GM19452 (cell line): ENCODE measurements at regions not wholly inside any gene's neighbourhood (a gene's known extent, or its start where the extent isn't known, plus 50 kb on each side); places are given as distances from the start of the nearest gene placed in this dataset.

Experiments used
- ATAC-seq: cut with Tn5 transposase; IDR thresholded peaks from one replicate; pipeline ENCODE4 v1.9.1; 2021; ENCODE audit not compliant: unreplicated experiment

DNA sequence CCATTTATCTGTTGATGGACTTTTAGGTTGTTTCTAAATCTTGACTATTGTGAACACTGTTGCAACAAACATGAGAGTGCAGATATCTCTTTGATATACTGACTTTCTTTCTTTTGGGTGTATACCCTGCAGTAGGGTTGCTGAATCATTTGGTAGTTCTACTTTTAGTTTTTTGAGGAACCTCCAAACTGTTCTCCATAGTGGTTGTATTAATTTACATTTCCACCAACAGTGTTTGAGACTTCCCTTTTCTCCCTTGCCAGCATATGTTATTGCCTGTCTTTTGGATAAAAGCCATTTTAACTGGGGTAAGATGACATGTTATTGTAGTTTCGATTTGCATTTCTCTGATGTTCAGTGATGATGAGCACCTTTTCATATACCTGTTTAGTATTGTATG lies 330.0 kb downstream of the DDX10 start:
- no peak for ATAC-seq

DNA sequence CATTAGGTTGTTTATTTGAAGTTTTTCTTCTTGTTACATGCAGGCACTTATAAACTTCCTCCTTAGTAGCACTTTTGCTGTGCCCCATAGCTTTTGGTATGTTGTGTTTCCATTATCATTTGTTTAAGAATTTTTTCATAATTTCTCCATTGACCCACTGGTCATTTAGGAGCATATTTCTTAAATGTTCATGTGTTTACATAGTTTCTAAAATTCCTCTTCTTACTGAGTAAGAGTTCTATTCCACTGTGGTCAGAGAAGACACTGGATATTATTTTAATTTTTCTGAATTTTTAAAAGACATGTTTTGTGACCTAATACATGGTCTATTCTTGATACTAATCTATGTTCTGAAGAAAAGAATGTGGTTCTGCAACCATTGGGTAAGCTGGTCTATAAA lies 333.0 kb downstream of the DDX10 start:
- ATAC-seq = no peak

DNA sequence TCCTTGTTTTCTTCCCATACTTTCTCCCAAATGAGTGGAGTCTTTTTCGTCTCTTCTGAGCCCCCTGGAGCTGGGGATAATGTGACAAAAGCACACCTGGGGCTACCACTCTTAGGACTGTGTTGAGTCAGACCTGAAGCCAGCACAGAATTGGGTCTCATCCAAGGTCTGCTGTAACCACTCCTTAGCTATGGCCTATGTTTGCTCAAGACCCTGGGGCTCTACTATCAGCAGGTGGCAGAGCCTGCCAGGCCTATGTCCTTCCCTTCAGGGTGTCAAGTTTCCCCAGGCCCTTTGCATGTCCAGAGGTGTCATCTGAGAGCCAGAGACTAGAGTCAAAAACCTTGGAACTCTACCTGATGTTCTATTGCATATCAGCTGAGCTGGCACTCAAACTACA lies 335.7 kb downstream of the DDX10 start:
- no peak for ATAC-seq

DNA sequence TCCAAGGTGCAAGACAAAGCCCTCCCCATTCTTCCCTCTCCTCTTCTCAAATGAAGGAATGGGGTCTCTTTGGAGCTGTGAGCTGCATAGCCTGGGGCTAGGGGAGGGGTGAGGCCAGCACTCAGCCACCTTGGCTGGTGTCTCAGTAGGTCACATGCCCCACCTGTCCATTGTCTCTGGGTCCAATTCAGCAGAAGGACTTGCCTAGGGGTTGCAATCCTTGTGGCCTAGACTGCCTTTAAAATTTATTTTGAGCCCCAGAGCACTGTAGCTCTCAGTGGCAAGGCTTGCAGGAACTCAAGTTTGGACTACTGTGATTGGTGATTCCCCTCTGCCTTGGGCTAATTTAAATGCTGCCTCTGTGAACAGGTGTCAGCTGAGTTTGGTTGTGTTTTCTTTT lies 336.7 kb downstream of the DDX10 start:
- no peak for ATAC-seq

DNA sequence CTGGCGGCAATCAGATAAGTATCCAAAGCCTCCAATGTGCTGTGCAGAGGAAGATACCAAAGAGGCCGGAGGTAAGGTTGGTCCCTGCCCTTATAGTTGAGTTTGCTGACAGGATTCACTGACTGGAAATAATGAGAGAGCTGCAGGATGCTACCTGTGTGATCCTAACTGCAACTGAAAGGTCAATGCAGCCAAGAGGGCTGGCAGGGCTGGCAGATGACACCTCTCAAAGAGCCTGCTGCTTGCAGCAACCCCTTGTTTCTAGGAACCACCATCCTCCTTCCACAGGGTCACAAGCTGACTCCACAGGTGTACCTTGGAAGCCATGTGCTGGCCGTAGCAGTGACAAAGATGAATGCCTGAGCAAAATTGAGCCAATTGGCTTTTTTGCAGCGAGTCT lies 348.1 kb downstream of the DDX10 start:
- ATAC-seq = no peak

DNA sequence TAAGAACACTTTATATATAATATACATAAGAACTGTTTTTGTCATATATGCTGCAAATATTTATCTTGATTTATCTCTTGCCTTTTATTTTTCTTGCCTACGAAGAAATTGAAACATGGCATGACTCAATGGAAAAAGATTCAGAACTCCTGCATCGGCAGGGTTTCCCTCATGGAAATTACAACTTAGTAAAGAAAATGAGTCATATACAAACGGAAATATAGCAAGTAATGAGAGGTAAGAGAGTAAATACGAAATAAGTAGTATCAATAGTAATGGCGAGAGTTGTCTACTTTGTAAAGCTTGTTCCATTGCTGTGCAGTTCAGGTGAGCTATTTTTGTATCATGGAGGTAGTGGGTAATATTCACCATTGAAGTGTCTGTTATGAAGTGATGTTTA lies 350.4 kb downstream of the DDX10 start:
- no peak for ATAC-seq

DNA sequence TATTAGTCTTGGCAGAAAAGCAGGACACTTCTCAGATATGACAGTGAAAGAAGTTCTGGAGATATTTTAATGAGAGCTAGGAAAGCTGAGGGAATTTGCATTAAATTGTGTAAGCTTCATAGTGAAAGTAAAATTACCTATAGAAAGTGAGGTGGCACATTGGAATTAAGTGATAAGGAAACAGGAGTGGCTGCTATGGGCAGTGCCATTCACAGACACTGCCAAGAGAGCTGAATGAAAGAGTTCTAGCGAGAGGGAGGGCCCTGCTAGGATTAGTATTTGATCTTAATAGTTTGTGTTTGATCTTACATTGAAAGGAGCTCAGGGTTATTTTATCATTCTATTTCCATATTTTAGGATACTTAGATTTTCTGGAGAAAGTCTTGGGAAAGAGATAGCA lies 351.9 kb downstream of the DDX10 start:
- ATAC-seq = no peak

DNA sequence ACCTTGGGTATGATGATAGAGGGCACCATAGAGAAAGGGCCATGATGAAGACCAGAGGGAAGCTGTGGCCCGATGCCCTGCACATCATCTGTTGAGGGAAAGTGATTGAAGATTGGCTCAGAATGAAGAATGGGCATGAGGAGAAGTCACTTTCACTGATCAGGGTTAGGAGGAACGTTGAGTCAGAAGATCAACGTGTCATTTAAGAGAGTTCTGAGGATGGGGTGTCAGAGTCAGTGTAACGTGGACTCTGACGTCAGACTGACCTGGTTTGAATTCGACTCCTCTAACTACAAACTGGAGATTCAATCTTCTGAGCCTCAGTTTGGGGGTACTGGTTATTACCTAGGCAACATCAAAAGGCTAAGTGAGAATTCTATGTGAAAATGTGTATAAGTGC lies 352.6 kb downstream of the DDX10 start:
- ATAC-seq = no peak

DNA sequence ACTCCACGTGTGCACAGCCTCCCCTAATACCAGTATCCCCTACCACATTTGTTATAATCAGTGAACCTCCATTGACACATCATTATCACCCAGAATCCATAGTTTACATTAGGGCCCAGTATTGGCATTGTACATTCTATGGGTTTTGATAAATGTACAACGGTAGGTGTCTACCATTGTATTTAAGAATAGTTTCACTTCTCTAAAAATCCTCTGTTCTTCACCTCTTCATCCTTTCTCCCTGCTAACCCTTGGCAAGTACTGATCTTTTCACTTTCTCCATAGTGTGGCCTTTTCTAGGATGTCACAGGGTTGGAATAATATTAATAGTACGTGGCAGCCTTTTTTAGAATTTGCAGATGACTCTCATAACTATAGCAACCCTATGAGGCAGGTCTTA lies 353.8 kb downstream of the DDX10 start:
- ATAC-seq = no peak

DNA sequence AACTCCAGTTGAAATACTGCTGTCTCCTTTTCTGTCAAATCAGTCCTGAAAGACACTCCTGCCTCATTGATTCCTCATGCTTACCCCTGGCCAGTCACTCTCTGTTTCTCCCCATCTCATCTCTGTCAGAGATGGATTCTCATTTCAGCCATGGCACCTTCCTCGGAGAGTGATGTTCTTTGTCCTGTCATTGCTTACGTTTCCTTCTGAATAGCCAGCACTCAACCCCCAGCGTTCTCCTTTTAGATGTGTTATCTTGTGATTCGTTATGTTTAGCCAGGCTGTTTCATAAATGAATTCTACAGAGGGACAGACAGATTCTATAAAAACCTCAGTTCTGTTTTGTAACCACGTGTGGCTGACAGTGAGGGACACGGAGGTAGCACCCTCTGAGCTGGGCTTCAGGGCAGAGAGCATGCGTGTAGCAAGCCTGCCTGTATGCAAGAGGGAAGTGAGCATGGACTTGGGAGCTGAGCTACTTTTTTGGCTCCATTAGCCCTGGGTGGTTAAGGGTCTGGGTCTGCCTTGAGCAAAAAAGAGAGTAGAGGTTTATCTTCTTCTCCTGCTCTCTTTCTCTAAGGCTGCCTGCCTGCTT lies 354.6 kb downstream of the DDX10 start:
- no peak for ATAC-seq

DNA sequence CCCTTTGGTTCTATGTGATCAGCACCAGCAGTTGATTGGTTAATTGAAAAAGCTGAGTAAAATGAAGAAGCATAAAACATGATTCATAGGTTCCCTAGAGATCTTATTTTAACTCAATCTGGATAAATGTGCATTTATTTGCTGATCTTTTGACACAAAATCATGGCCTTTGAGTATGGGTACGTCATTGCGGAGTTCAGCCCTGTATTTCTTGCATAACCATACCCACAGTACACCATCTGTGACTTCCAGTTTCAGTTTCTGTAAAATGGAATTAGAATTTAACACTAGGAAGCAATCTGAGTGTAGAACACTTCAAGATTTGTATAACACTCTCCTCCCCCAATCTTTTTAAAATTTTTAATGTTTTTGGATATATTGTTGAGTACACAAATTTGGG lies 358.2 kb downstream of the DDX10 start:
- no peak for ATAC-seq

DNA sequence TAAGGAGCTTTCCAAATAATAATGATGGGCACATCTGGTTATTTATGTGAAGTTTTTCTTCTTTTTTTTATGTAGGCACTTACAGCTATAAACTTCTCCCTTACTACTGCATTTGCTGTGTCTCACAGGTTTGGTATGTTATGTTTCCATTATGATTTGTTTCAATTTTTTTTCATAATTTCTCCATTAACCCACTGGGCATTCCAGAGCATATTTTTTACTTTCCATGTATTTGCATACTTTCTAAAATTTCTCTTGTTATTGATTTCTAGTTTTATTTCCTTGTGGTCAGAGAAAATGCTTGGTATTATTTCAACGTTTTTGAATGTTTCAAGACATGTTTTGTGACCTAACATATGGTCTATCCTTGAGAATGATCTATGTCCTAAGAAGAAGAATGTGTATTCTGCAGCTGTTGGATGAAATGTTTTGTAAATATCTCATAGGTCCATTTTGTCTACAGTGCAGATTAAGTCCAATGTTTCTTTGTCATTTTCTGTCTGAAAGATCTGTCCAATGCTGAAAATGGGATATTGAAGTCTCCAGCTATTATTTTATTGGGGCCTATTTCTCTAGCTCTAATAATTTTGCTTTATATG lies 362.1 kb downstream of the DDX10 start:
- no peak for ATAC-seq

DNA sequence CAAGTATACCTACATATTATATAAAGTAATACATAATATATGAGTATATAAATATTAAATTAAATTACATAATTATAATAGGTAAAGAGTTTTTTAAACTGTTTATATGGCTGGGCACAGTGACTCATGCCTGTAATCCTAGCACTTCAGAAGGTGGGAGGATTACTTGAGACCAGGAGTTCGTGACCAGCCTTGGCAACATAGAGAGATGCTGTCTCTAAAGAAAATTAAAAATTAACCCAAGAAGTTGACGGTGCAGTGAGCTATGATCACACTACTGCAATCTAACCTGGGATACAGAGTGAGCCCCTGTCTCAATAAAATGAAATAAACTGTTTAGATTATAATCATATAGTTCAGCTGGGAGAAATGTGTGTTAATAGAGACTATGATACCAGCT lies 363.0 kb downstream of the DDX10 start:
- ATAC-seq = no peak

DNA sequence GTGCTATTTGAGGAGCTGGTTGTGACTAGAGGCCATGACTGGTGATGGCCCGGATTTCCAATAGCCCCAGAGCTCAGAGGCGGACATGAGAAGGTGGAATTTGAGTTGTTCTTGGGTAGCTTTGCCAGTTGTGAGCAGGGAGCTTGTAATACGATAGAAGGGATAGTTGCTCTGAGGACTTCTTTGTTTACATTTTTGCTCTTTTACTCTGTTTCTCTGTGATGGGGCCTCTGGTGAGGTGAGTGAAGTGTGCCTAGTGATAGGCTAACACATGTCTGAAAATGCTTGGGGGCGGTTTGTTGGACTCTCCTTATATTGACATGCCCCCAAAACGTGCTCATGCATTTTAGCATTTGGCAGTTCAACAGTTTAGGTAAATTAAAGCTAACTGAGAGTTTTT lies 365.1 kb downstream of the DDX10 start:
- no peak for ATAC-seq

DNA sequence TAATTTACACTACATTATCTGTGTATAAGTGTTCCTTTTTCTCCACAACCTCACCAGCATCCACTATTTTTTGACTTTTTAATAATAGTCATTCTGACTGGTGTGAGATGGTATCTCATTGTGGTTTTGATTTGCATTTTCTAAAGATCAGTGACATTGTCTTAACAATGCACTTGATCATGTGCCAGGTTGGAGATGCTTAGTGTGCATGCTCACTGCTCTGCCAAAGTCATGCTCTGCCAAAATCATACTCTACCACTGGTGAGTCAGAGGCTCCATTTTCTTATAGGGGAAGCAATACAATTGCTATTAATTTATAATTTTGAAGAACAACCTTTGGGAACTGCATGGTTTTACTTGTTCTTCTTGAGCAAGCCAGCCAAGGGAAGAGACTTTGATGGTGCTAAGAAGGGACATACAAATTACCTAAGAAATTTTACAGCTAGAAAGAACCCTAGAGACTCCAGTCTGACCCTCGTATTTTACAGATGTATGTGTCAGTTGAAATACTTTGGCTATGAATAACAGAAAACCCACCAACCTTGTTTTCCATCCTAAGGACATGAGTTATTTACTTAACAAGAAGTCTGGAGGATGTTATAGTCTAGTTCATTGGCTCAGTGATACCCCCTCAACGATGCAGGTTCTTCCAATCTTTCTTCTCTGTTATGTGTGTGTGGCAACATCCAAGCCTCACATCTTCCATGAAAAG lies 368.9 kb downstream of the DDX10 start:
- no peak for ATAC-seq

DNA sequence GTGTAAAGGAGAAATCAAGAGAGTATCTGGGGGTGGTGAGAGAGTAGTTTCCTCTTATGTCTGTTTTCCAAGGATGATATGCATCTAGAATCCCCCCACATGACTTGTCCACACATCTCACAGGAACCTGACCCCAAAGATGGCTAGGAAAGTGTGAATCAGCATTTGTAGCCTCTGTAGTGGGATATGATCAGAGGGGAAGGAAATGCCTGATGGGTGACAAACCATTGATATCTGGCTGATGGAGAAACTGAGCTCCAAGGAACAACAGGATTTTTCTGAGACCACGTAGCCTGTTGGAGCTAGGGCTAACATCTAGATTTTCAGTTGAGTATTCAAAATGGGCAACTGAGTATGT lies 369.4 kb downstream of the DDX10 start:
- no peak for ATAC-seq

DNA sequence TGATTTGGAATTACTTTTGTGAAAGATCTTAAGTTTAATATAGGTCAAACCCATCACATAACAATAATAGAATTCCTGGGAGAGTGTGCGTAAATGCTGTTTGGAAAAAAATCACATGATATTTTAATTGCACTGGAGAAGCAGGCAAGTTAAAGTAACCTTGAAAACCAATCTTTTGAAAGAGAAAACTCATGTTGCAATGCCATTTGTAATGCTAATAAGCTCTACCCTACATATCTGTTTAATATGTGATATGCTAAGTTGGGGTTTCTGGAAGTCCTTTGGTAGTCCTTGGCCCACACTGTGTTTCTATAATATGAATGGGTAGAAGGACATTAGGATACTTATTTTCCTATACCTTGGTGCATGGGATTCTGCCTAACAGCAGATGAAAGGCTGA lies 370.4 kb downstream of the DDX10 start:
- no peak for ATAC-seq

DNA sequence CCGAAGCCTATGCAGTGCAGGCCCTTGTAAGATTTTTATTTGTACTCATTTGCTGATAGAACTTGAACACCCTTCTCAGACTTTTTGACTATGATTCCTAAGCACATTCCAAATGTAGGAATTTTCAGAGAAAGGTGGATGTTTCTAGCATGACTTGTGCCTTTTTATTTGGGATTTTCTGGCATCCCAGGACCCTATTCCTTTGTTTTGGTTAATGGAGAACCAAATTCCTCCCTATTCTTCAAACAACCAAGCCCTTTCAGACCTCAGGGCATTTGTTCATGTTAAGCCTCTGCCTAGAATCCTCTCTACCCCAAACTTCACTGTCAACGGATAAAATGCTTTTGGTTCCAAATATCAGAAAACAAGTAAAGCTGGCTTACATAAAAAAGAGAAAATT lies 371.1 kb downstream of the DDX10 start:
- ATAC-seq = no peak

DNA sequence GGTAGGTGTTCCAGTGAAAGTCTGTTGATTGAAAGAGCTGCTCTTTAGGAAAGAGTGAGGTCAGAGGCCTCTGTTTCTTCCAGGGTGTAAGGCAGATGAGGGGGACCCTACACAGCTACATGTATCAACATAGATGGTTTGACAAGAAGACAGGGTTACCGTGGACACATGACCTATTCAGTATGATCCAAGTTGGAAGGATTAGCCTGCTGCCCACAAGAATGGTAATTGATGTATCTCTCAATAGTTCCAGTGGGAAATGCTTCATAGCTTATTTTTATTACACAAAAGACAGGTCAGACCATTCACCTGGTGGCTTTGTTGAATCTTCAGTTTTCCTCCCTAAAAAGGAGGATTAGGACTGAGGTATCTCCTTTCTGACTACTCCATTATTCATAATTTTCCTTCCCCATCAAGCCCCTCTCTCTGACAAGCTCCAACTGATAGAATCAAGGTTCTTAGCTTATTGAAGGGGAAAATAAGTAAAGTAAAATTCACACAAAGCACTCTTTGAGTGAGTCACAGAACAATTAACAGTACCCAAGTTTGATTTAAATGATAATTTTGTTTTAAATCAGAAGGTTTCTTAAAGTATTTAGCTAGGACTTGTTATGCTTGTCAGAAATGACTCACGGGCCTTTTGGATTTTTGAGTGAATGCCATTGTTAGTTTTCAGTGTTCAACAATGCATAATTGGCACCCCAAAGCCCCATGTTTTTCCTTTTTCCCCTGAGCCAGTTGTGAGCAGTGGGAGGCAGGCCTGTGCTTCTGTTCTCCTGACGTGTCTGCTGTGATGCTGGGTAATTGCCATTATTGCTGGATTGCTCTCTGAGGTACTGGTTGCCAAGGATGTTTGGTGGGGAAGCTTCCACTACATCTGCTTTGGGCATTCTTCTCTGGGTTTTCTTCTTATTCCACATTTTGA lies 373.2 kb downstream of the DDX10 start:
- ATAC-seq = no peak

DNA sequence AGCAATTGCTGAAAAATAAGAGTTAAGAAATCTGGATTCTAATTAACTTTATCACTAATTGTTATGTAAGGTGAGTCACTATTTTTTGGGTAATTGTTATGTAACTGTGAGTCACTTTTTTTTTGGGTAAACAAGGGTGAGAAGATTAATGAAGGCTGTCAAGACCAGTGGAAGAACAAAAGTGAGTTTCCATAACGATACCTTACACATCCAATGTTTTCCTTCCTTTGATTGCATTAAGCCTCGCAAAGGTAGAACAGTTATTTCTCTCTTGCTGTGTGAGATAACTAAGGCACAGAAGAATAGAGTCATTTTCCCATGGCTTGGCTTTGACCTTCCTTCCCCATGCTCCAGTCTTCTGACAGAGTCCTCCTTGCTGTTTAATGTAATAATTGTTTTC lies 374.7 kb downstream of the DDX10 start:
- no peak for ATAC-seq

DNA sequence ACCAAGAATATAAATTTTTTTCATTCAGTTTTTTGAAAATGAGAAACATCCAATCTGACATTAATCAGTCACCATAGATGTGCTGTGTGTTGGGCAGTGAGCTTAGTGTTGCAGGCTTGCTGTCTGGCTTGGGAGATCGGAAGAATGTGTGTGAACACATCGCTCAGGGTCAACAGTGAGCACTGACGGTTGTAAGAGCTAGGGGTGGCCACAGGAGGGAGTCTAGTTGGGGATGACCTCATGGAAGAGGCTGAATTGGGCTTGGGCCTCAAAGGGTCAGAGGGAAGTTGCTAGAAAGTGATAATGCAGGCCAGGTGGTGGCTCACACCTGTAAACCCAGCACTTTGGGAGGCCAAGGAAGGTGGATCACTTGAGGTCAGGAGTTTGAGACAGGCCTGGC lies 375.4 kb downstream of the DDX10 start:
- ATAC-seq = no peak

DNA sequence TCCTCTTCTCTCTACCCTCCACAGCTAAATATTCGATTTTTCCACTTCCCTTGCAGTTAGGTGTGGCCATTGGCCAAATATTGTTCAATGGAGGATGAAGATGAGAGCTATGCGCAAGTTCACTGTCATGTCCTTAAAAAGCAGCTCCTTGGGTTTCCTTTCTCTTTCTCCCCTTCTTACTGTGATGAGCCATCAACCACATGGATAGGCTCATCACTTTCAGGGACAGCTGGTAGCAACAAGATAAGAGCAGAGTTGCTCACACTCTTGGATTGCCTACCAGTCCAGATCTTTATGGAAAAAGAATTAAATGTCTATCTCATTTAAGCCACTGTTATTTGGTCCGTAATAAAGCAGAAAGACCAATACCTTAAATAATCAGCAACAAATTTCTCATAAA lies 377.0 kb downstream of the DDX10 start:
- no peak for ATAC-seq
